ENCODE measurements at regions not wholly inside any gene's neighbourhood (a gene's known extent, or its start where the extent isn't known, plus 50 kb on each side); places are given as distances from the start of the nearest gene placed in this dataset.

- H3K9ac ChIP-seq (ENCODE audit: control insufficient read depth, extremely low read depth, insufficient read depth, low read length), result no peak overlapping the region
- H4K20me1 ChIP-seq (ENCODE audit: control insufficient read depth, extremely low read depth, insufficient read depth, low read length), result no peaks in the 10 kb centered on the region
- H3K9me3 ChIP-seq (ENCODE audit: control insufficient read depth, low read depth, low read length), result no peaks in the 10 kb centered on the region
- no peaks in the 10 kb centered on the region for H3K4me1 ChIP-seq (ENCODE audit: control insufficient read depth, extremely low read depth, insufficient read depth, low read length)
- dilution Hi-C loops (cut with MboI; ENCODE audit: extremely low pct_ligation_motif_present, low sequenced_read_pairs), result no loop called here
- no peaks in the 10 kb centered on the region for H3K79me2 ChIP-seq (ENCODE audit: control insufficient read depth, insufficient read depth, low read length)
- TF ChIP-seq CTCF (optimal IDR thresholded peaks at IDR 0.05 in 1 of 3, IDR thresholded peaks at IDR 0.05 in 1 of 3, conservative IDR thresholded peaks at IDR 0.05 in 1 of 3; ENCODE audit: extremely low read depth in 1 of 3, insufficient read depth in 2 of 3, low read length in 3 of 3) (no peak), EZH2 (IDR thresholded peaks at IDR 0.05; ENCODE audit: low read length) (no peak)
- DNase-seq (ENCODE audit: low read depth, low spot score), result no peak
- FAIRE-seq, result no peak
- no peaks in the 10 kb centered on the region for H3K9me1 ChIP-seq (ENCODE audit: control insufficient read depth, extremely low read depth, insufficient read depth, low read length)
- no peak overlapping the region for H2AFZ ChIP-seq (ENCODE audit: control insufficient read depth, low read length)
- H3K36me3 ChIP-seq (ENCODE audit: control insufficient read depth in 2 of 2, extremely low read depth in 1 of 2, insufficient read depth in 2 of 2, low read length in 2 of 2), result no peaks in the 10 kb centered on the region
- no peak overlapping the region for H3K27ac ChIP-seq (ENCODE audit: control insufficient read depth, insufficient read depth, low read length)
- H3K27me3 ChIP-seq (ENCODE audit: control insufficient read depth, extremely low read depth, insufficient read depth, low read length), result no peaks in the 10 kb centered on the region
- H3K4me2 ChIP-seq (ENCODE audit: control insufficient read depth, extremely low read depth, insufficient read depth, low read depth, low read length), result no peak overlapping the region
- no peak overlapping the region for H3K4me3 ChIP-seq (ENCODE audit: control insufficient read depth in 2 of 3, extremely low read depth in 1 of 3, insufficient read depth in 2 of 3, low read depth in 1 of 3, low read length in 3 of 3)
Observed at GRCh38 chr9:24464319-24464951, 81.3 kb downstream of the IZUMO3 start.

GRCh38 chr9:24462951-24463350 lies 82.7 kb downstream of the IZUMO3 start:
- H3K27me3 ChIP-seq (ENCODE audit: control insufficient read depth, extremely low read depth, insufficient read depth, low read length), result no peaks in the 10 kb centered on the region
- no peaks in the 10 kb centered on the region for H3K4me1 ChIP-seq (ENCODE audit: control insufficient read depth, extremely low read depth, insufficient read depth, low read length)

More at GRCh38 chr9:24462951-24463350, 82.7 kb downstream of the IZUMO3 start:
- dilution Hi-C loops (cut with MboI; ENCODE audit: extremely low pct_ligation_motif_present, low sequenced_read_pairs), result no loop called here
- TF ChIP-seq CTCF (optimal IDR thresholded peaks at IDR 0.05 in 1 of 3, IDR thresholded peaks at IDR 0.05 in 1 of 3, conservative IDR thresholded peaks at IDR 0.05 in 1 of 3; ENCODE audit: extremely low read depth in 1 of 3, insufficient read depth in 2 of 3, low read length in 3 of 3), result no peak
- TF ChIP-seq EZH2 (IDR thresholded peaks at IDR 0.05; ENCODE audit: low read length), result no peak
- Histone ChIP-seq H4K20me1 (ENCODE audit: control insufficient read depth, extremely low read depth, insufficient read depth, low read length) (no peaks in the 10 kb centered on the region), H3K27ac (ENCODE audit: control insufficient read depth, insufficient read depth, low read length) (no peak overlapping the region), H2AFZ (ENCODE audit: control insufficient read depth, low read length) (no peak overlapping the region), H3K4me2 (ENCODE audit: control insufficient read depth, extremely low read depth, insufficient read depth, low read depth, low read length) (no peak overlapping the region), H3K79me2 (ENCODE audit: control insufficient read depth, insufficient read depth, low read length) (no peaks in the 10 kb centered on the region), H3K9ac (ENCODE audit: control insufficient read depth, extremely low read depth, insufficient read depth, low read length) (no peak overlapping the region), H3K9me1 (ENCODE audit: control insufficient read depth, extremely low read depth, insufficient read depth, low read length) (no peaks in the 10 kb centered on the region), H3K36me3 (ENCODE audit: control insufficient read depth in 2 of 2, extremely low read depth in 1 of 2, insufficient read depth in 2 of 2, low read length in 2 of 2) (no peaks in the 10 kb centered on the region), H3K9me3 (ENCODE audit: control insufficient read depth, low read depth, low read length) (no peaks in the 10 kb centered on the region), H3K4me3 (ENCODE audit: control insufficient read depth in 2 of 3, extremely low read depth in 1 of 3, insufficient read depth in 2 of 3, low read depth in 1 of 3, low read length in 3 of 3) (no peak overlapping the region)
- DNase-seq (ENCODE audit: low read depth, low spot score) (no peak), FAIRE-seq (no peak)
